Transverse colon (tissue), 4 donors: ENCODE measurements at regions not wholly inside any gene's neighbourhood (a gene's known extent, or its start where the extent isn't known, plus 50 kb on each side); places are given as distances from the start of the nearest gene placed in this dataset.

Source experiments
- DNase-seq: peaks from one replicate; pipeline ENCODE4 v3.0.0-alpha.2; 2019
- H3K27ac ChIP-seq, 4 donors: fragments of 200-600 bp; sonication (generic); 2 replicates each; pipeline ENCODE4 v1.5.1; 2016 to 2018; ENCODE audit warnings: inconsistent platforms in 4 of 4
- H3K27me3 ChIP-seq: fragments of 200-600 bp; sonication (generic); 2 replicates; pipeline ENCODE4 v1.5.1; 2017; ENCODE audit warnings: inconsistent platforms
- H3K36me3 ChIP-seq, 4 donors: fragments of 200-600 bp; sonication (generic); 2 replicates each; pipeline ENCODE4 v1.5.1; 2017 to 2019; ENCODE audit warnings: inconsistent platforms in 4 of 4
- H3K4me1 ChIP-seq, 4 donors: fragments of 200-600 bp; sonication (generic); 2 replicates each; pipeline ENCODE4 v1.5.1; 2017 to 2020; ENCODE audit warnings: inconsistent platforms in 4 of 4
- H3K4me3 ChIP-seq, 4 donors: fragments of 200-600 bp; sonication (generic); 1 replicate in 1 of 4; 2 replicates in 3 of 4; pipeline versions ENCODE4 v1.5.1 to v1.6.1; 2017 to 2019; ENCODE audit warnings: inconsistent platforms in 4 of 4
- H3K9me3 ChIP-seq, 2 donors: fragments of 200-600 bp; sonication (generic); 2 replicates each; pipeline ENCODE4 v1.5.1; 2017 to 2019; ENCODE audit warnings: inconsistent platforms in 2 of 2
- CTCF ChIP-seq, 5 experiments: fragments of 200-600 bp in 3 of 5; fragments of 450-650 bp in 2 of 5; sonication (generic) in 3 of 5; IDR thresholded peaks; 1 replicate in 2 of 5; 2 replicates in 3 of 5; pipeline ENCODE4 v1.5.1; 2016 to 2017; ENCODE audit warnings: antibody characterized with exemption in 5 of 5, inconsistent platforms in 3 of 5, mild to moderate bottlenecking in 2 of 5, moderate library complexity in 1 of 5
- EP300 ChIP-seq: sonication (generic); formaldehyde crosslinking; IDR thresholded peaks from one replicate; pipeline ENCODE4 v1.6.1; 2017; ENCODE audit warnings: antibody characterized with exemption, low read depth
- POLR2A ChIP-seq: fragments of 450-650 bp; IDR thresholded peaks from one replicate; pipeline ENCODE4 v1.6.1; 2016; ENCODE audit warnings: antibody characterized with exemption, mild to moderate bottlenecking, moderate library complexity
- POLR2AphosphoS5 ChIP-seq, 3 donors: sonication (generic); formaldehyde crosslinking; IDR thresholded peaks; one replicate each; pipeline ENCODE4 v1.6.1; 2016; ENCODE audit warnings: antibody characterized with exemption in 3 of 3
- WGBS, 2 donors: methylation state at CpG; one replicate each; pipeline ENCODE4 v1.1.5; 2018; ENCODE audit warnings: low coverage in 1 of 2; 5-methylcytosine and 5-hydroxymethylcytosine counted together
- in situ Hi-C, 4 donors: fragments of 200-750 bp; cut with MboI; loops; one replicate each; pipeline versions ENCODE4 v1.15.0 to v1.15.1; 2017; ENCODE audit warnings: low sequenced_read_pairs in 3 of 4, low pct_ligation_motif_present in 1 of 4, low pct_unique_long_range_greater_than_20kb in 1 of 4
- intact Hi-C: fragments of 100-400 bp; cut with DNase I; formaldehyde crosslinking; loops from one replicate; pipeline ENCODE4 v1.15.1; 2023; ENCODE audit warnings: low total_unique reads

- 56 to 86% methylated on average over 3 to 8 of the region's 8 CpGs for WGBS, 2 donors
- H3K36me3 ChIP-seq: no peaks in the 10 kb centered on the region
- H3K27ac ChIP-seq: no peak overlapping the region
- TF ChIP-seq POLR2A (no peak), CTCF (IDR thresholded peaks at IDR 0.05) (no peak), EP300 (no peak), POLR2AphosphoS5 (IDR thresholded peaks at IDR 0.05) (no peak)
- H3K9me3 ChIP-seq: no peaks in the 10 kb centered on the region
- no peak for DNase-seq
- intact Hi-C loops (no loop called here), in situ Hi-C loops (no loop called here)
- no peaks in the 10 kb centered on the region for H3K4me1 ChIP-seq
- no peaks in the 10 kb centered on the region for H3K27me3 ChIP-seq
- H3K4me3 ChIP-seq: no peak overlapping the region
These were observed 134.9 kb upstream of the NRIP1 start for GRCh38 chr21:15199414-15200383.

GRCh38 chr21:15203740-15204139 lies 138.9 kb upstream of the NRIP1 start:
- DNase-seq: no peak
- intact Hi-C loops: no loop called here
- Histone ChIP-seq H3K36me3 (no peaks in the 10 kb centered on the region), H3K27ac (no peak overlapping the region), H3K27me3 (no peaks in the 10 kb centered on the region), H3K4me1 (no peaks in the 10 kb centered on the region), H3K4me3 (no peak overlapping the region), H3K9me3 (no peaks in the 10 kb centered on the region)
- in situ Hi-C loops: no loop called here
- WGBS, 2 donors: 63 to 72% methylated on average over 2 to 3 of the region's 3 CpGs
- TF ChIP-seq CTCF (IDR thresholded peaks at IDR 0.05) (no peak), POLR2A (no peak), POLR2AphosphoS5 (IDR thresholded peaks at IDR 0.05) (no peak), EP300 (no peak)

GRCh38 chr21:15204140-15204969 lies 139.6 kb upstream of the NRIP1 start:
- H3K27me3 ChIP-seq: no peaks in the 10 kb centered on the region
- no peak overlapping the region for H3K27ac ChIP-seq
- no peaks in the 10 kb centered on the region for H3K4me1 ChIP-seq
- WGBS, 2 donors: 66 to 72% methylated on average over 11 to 13 of the region's 13 CpGs
- intact Hi-C loops: no loop called here
- no peaks in the 10 kb centered on the region for H3K9me3 ChIP-seq
- no peaks in the 10 kb centered on the region for H3K36me3 ChIP-seq
- in situ Hi-C loops: no loop called here
- H3K4me3 ChIP-seq: no peak overlapping the region
- TF ChIP-seq POLR2AphosphoS5 (IDR thresholded peaks at IDR 0.05): no peak
- TF ChIP-seq CTCF (IDR thresholded peaks at IDR 0.05): no peak
- TF ChIP-seq POLR2A: no peak
- no peak for DNase-seq

GRCh38 chr21:15204970-15205286 lies 140.1 kb upstream of the NRIP1 start:
- 95 to 100% methylated on average over 3 to 4 of the region's 4 CpGs for WGBS, 2 donors

More at GRCh38 chr21:15204970-15205286, 140.1 kb upstream of the NRIP1 start:
- H3K27ac ChIP-seq: no peak overlapping the region
- TF ChIP-seq CTCF (IDR thresholded peaks at IDR 0.05) (no peak), EP300 (no peak), POLR2A (no peak), POLR2AphosphoS5 (IDR thresholded peaks at IDR 0.05) (no peak)
- H3K27me3 ChIP-seq: no peaks in the 10 kb centered on the region
- no peak for DNase-seq
- in situ Hi-C loops: no loop called here
- no peaks in the 10 kb centered on the region for H3K4me1 ChIP-seq
- no peaks in the 10 kb centered on the region for H3K36me3 ChIP-seq
- H3K4me3 ChIP-seq: no peak overlapping the region
- no peaks in the 10 kb centered on the region for H3K9me3 ChIP-seq
- intact Hi-C loops: no loop called here
